ENCODE measurements at regions not wholly inside any gene's neighbourhood (a gene's known extent, or its start where the extent isn't known, plus 50 kb on each side); places are given as distances from the start of the nearest gene placed in this dataset.

- POLR2A ChIA-PET = no interaction called here
- DNase-seq = no peak
- CTCF ChIA-PET = interaction anchor here (1.6 kb wide), 1 partner anchor 9 kb away, joined by 6 read pairs; no protein-coding TSS in a partner anchor
Observed at GRCh38 chr13:109995578-109995977, 209.2 kb upstream of the IRS2 start.

More at GRCh38 chr13:109995578-109995977, 209.2 kb upstream of the IRS2 start:
- Histone ChIP-seq H2AFZ (ENCODE audit: low read depth) (no peak overlapping the region), H3K79me2 (ENCODE audit: insufficient read depth) (no peaks in the 10 kb centered on the region), H3K27me3 (ENCODE audit: insufficient read depth) (no peaks in the 10 kb centered on the region), H4K20me1 (ENCODE audit: insufficient read depth) (no peaks in the 10 kb centered on the region), H3K9me2 (no peaks in the 10 kb centered on the region), H3F3A (replicated peaks; ENCODE audit: insufficient read depth) (no peaks in the 10 kb centered on the region), H3K4me1 (ENCODE audit: control insufficient read depth in 1 of 2, insufficient read depth in 2 of 2, low read depth in 1 of 2, low read length in 1 of 2) (peaks cover 0 to 13% of the 10 kb centered on the region in 2 experiments; a peak in 1 of 4 replicates), H3K27ac (ENCODE audit: low read depth in 2 of 2, low read length in 1 of 2) (no peak overlapping the region), H3K4me2 (no peak overlapping the region), H3K9ac (no peak overlapping the region), H3K36me3 (replicated peaks in 1 of 2; ENCODE audit: control insufficient read depth in 1 of 2, insufficient read depth in 2 of 2, low read length in 1 of 2) (no peaks in the 10 kb centered on the region), H3K4me3 (ENCODE audit: low read depth in 2 of 2, low read length in 1 of 2) (no peak overlapping the region), H3K9me3 (no peaks in the 10 kb centered on the region)
- TF ChIP-seq NFIC (IDR thresholded peaks at IDR 0.05; ENCODE audit: borderline replicate concordance) (no peak), MAX (IDR thresholded peaks at IDR 0.05; ENCODE audit: low read depth) (no peak), IRF3 (IDR thresholded peaks at IDR 0.05; ENCODE audit: low read depth, low read length) (no peak), MXI1 (IDR thresholded peaks at IDR 0.05; ENCODE audit: low read depth, low read length) (no peak), EZH2phosphoT487 (IDR thresholded peaks at IDR 0.05; ENCODE audit: borderline replicate concordance, low read depth) (no peak), NRF1 (IDR thresholded peaks at IDR 0.05; ENCODE audit: low read depth, low read length) (no peak), ZBTB33 (IDR thresholded peaks at IDR 0.05; ENCODE audit: borderline replicate concordance, low read depth) (no peak), EP300 (IDR thresholded peaks at IDR 0.05; ENCODE audit: borderline replicate concordance in 1 of 2, low read depth in 1 of 2, low read length in 1 of 2) (no peak), YY1 (IDR thresholded peaks at IDR 0.05; ENCODE audit: low read depth) (no peak), USF2 (IDR thresholded peaks at IDR 0.05; ENCODE audit: borderline replicate concordance, low read depth, low read length) (no peak)
- WGBS (ENCODE audit: low lambda C conversion rate) = 89% methylated on average over 2 of the region's 2 CpGs
